Chondrocyte (in vitro differentiated cells): ENCODE measurements at regions not wholly inside any gene's neighbourhood (a gene's known extent, or its start where the extent isn't known, plus 50 kb on each side); places are given as distances from the start of the nearest gene placed in this dataset.

Experiments used
- DNase-seq: peaks from one replicate; pipeline ENCODE4 v3.0.0; 2021; ENCODE audit warnings: mixed read lengths, low spot score
- H3K27ac Mint-ChIP-seq: one replicate; pipeline ENCODE4 v1.8.0; 2021; ENCODE audit warnings: mild to moderate bottlenecking, moderate library complexity, mixed read lengths; ENCODE audit not compliant: unreplicated experiment
- H3K27me3 Mint-ChIP-seq: 2 replicates; pipeline ENCODE4 v1.8.0; 2021; ENCODE audit warnings: low read depth, mixed read lengths
- H3K36me3 Mint-ChIP-seq: 2 replicates; pipeline ENCODE4 v1.8.0; 2021; ENCODE audit warnings: low read depth, mixed read lengths
- H3K4me1 Mint-ChIP-seq: 2 replicates; pipeline ENCODE4 v1.8.0; 2021; ENCODE audit warnings: low read depth, mild to moderate bottlenecking, mixed read lengths
- H3K4me3 Mint-ChIP-seq: one replicate; pipeline ENCODE4 v1.8.0; 2021; ENCODE audit warnings: mild to moderate bottlenecking, moderate library complexity, mixed read lengths; ENCODE audit not compliant: unreplicated experiment
- H3K9me3 Mint-ChIP-seq: 2 replicates; pipeline ENCODE4 v1.8.0; 2021; ENCODE audit warnings: low read depth, mixed read lengths
- CTCF ChIP-seq: fragments of 200-600 bp; sonication (generic); IDR thresholded peaks from 2 replicates; pipeline ENCODE4 v1.5.0; 2021; ENCODE audit warnings: antibody characterized with exemption, mild to moderate bottlenecking, moderate library complexity

GRCh38 chr13:79226938-79227337 lies 179.1 kb downstream of the RBM26 start:
- no peak for DNase-seq
- H3K27me3 Mint-ChIP-seq, result peaks cover 2% of the 10 kb centered on the region
- H3K4me3 Mint-ChIP-seq, result no peak overlapping the region
- TF ChIP-seq CTCF, result no peak
- no peaks in the 10 kb centered on the region for H3K36me3 Mint-ChIP-seq
- H3K9me3 Mint-ChIP-seq, result no peaks in the 10 kb centered on the region
- H3K4me1 Mint-ChIP-seq, result no peaks in the 10 kb centered on the region
- no peak overlapping the region for H3K27ac Mint-ChIP-seq

- no peak overlapping the region for H3K27ac Mint-ChIP-seq
Observed at GRCh38 chr13:79226250-79226649, 179.8 kb downstream of the RBM26 start.

GRCh38 chr13:79225487-79226232 lies 180.4 kb downstream of the RBM26 start:
- no peak for DNase-seq

More at GRCh38 chr13:79226250-79226649, 179.8 kb downstream of the RBM26 start:
- no peaks in the 10 kb centered on the region for H3K9me3 Mint-ChIP-seq
- no peak for TF ChIP-seq CTCF
- DNase-seq, result no peak
- no peaks in the 10 kb centered on the region for H3K36me3 Mint-ChIP-seq
- peaks cover 2% of the 10 kb centered on the region for H3K27me3 Mint-ChIP-seq
- no peaks in the 10 kb centered on the region for H3K4me1 Mint-ChIP-seq
- no peak overlapping the region for H3K4me3 Mint-ChIP-seq

DNA sequence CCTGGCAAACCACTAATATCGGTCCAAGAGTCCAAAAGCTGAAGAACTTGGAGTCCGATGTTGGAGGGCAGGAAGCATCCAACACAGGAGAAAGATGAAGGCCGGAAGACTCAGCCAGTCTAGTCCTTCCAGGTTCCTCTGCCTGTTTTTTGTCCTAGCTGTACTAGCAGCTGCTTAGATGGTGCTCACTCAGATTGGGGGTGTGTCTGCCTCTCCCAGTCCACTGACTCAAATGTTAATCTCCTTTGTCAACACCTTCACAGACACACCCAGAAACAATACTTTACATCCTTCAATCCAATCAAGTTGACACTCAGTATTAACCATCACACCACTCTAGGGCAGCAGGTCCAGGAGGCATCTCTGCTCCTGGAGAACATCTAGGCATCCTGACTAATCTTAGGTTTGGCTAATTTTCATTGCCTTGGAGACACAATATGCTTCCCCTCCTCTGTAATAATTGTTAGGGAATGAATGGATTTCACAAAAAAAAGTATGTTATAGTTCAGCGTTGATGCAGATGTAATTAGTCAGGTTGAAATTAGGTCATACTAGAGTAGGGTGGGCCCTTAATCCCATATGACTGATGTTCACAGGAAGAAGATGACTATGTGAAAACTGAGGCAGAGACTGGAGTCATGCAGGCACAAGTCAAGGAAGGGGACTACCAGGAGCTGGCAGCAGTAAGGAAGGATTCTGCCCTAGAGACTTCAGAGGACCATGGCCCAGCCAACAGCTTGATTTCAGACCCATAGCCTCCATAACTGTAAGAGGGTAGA lies 183.4 kb downstream of the RBM26 start:
- H3K4me3 Mint-ChIP-seq, result no peak overlapping the region
- DNase-seq, result no peak
- H3K9me3 Mint-ChIP-seq, result no peaks in the 10 kb centered on the region
- peaks cover 3% of the 10 kb centered on the region for H3K27me3 Mint-ChIP-seq
- TF ChIP-seq CTCF, result no peak
- no peak overlapping the region for H3K27ac Mint-ChIP-seq
- no peaks in the 10 kb centered on the region for H3K36me3 Mint-ChIP-seq
- H3K4me1 Mint-ChIP-seq, result no peaks in the 10 kb centered on the region

More at GRCh38 chr13:79225487-79226232, 180.4 kb downstream of the RBM26 start:
- H3K4me3 Mint-ChIP-seq, result no peak overlapping the region
- H3K27me3 Mint-ChIP-seq, result peaks cover 2% of the 10 kb centered on the region
- H3K27ac Mint-ChIP-seq, result no peak overlapping the region
- H3K4me1 Mint-ChIP-seq, result no peaks in the 10 kb centered on the region
- TF ChIP-seq CTCF, result no peak
- H3K36me3 Mint-ChIP-seq, result no peaks in the 10 kb centered on the region
- no peaks in the 10 kb centered on the region for H3K9me3 Mint-ChIP-seq

DNA sequence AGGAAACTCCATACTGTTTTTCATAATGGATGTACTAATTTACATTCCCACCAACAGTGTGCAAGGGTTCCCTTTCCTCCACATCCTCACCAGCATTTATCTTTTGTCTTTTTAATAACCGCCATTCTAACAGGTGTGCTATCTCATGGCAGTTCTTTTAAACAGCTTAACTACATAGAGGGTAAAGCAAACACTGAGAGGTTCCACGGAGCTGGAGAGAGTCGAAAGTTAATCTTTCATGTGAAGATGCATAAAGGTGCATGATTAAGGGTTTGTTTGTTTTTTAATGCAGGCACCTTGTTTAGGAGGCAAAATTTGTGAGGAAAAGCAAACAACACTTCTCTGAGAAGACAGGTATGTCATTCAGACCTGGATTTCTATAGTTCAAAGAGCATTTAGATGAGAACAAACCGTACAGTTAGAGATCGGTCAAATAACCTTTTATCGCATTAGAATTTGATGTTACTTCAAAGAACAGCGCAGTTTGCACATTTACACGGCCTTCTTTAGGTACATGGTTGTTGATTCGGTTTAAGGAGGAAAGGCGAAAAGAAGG lies 193.9 kb downstream of the RBM26 start:
- no peak for DNase-seq
- no peak for TF ChIP-seq CTCF
- H3K4me1 Mint-ChIP-seq, result no peaks in the 10 kb centered on the region
- H3K9me3 Mint-ChIP-seq, result no peaks in the 10 kb centered on the region
- no peaks in the 10 kb centered on the region for H3K36me3 Mint-ChIP-seq
- no peak overlapping the region for H3K27ac Mint-ChIP-seq
- H3K4me3 Mint-ChIP-seq, result no peak overlapping the region
- peaks cover 11% of the 10 kb centered on the region for H3K27me3 Mint-ChIP-seq
